Right lobe of liver (tissue), 6 donors: ENCODE measurements at regions not wholly inside any gene's neighbourhood (a gene's known extent, or its start where the extent isn't known, plus 50 kb on each side); places are given as distances from the start of the nearest gene placed in this dataset.

Experiments used
- ATAC-seq, 4 donors: fragments of 200-7000 bp; cut with Tn5 transposase; one replicate each; pipeline ENCODE4 v1.9.1; 2020; ENCODE audit warnings: mild to moderate bottlenecking in 4 of 4, moderate library complexity in 4 of 4
- DNase-seq, 3 donors: peaks; one replicate each; pipeline ENCODE4 v3.0.0-alpha.2; 2020
- H3K27ac ChIP-seq, 3 donors: fragments of 200-600 bp; one replicate each; pipeline ENCODE4 v1.8.0; 2022
- H3K27me3 ChIP-seq, 2 donors: fragments of 200-600 bp; one replicate each; pipeline ENCODE4 v1.8.0; 2022
- H3K36me3 ChIP-seq, 4 donors: fragments of 200-600 bp; sonication (generic) in 1 of 4; one replicate each; pipeline versions ENCODE4 v1.5.1 to v1.8.0; 2017 to 2022; ENCODE audit warnings: control low read depth in 1 of 4
- H3K4me1 ChIP-seq, 4 donors: fragments of 200-600 bp; sonication (generic) in 1 of 4; one replicate each; pipeline versions ENCODE4 v1.5.1 to v1.8.0; 2017 to 2022; ENCODE audit warnings: control low read depth in 1 of 4
- H3K4me3 ChIP-seq, 3 donors: fragments of 200-600 bp; one replicate each; pipeline ENCODE4 v1.8.0; 2022
- H3K9me3 ChIP-seq, 4 donors: fragments of 200-600 bp; sonication (generic) in 1 of 4; one replicate each; pipeline versions ENCODE4 v1.5.1 to v1.8.0; 2017 to 2022; ENCODE audit warnings: control low read depth in 1 of 4
- CTCF ChIP-seq, 4 donors: fragments of 200-600 bp in 3 of 4; fragments of 450-650 bp in 1 of 4; IDR thresholded peaks; one replicate each; pipeline versions ENCODE4 v1.5.1 to v1.8.0; 2016 to 2022; ENCODE audit warnings: antibody characterized with exemption in 4 of 4, mild to moderate bottlenecking in 2 of 4
- POLR2A ChIP-seq: fragments of 450-650 bp; IDR thresholded peaks from one replicate; pipeline ENCODE4 v1.6.1; 2017; ENCODE audit warnings: antibody characterized with exemption, mild to moderate bottlenecking
- WGBS: methylation state at CpG from one replicate; pipeline ENCODE4 v1.1.6; 2018; ENCODE audit warnings: low coverage, low lambda C conversion rate; ENCODE audit not compliant: insufficient coverage; ENCODE audit errors: missing lambda C conversion rate; 5-methylcytosine and 5-hydroxymethylcytosine counted together
- intact Hi-C, 2 donors: fragments of 100-400 bp; cut with DNase I; formaldehyde crosslinking; loops; one replicate each; pipeline versions ENCODE4 v1.11.2 to v1.14.1; 2022
- donor health status: DM: no; HTN: yes; CAD: no.
- donor health status: DM: no; HTN: no; CAD: no.
- donor health status: DM: no; HTN: no; CAD: no.
- donor health status: DM: no; HTN: yes; CAD: no.
- donor health status: DM: no; HTN: yes; CAD: no.

GRCh38 chr20:11714886-11715285, 202.8 kb upstream of the BTBD3 start:
- no peaks in the 10 kb centered on the region for H3K4me1 ChIP-seq
- no peak overlapping the region for H3K27ac ChIP-seq
- DNase-seq (no peak), ATAC-seq (no peak)
- no peaks in the 10 kb centered on the region for H3K27me3 ChIP-seq
- no peak overlapping the region for H3K4me3 ChIP-seq
- 29% methylated on average over 2 of the region's 2 CpGs for WGBS
- no peaks in the 10 kb centered on the region for H3K36me3 ChIP-seq
- intact Hi-C loops: no loop called here
- TF ChIP-seq POLR2A (no peak), CTCF (IDR thresholded peaks at IDR 0.05) (no peak)
- H3K9me3 ChIP-seq: no peaks in the 10 kb centered on the region

GRCh38 chr20:11716239-11716944, 201.3 kb upstream of the BTBD3 start:
- no peak overlapping the region for H3K4me3 ChIP-seq
- TF ChIP-seq CTCF (IDR thresholded peaks at IDR 0.05): no peak
- no peak for TF ChIP-seq POLR2A
- intact Hi-C loops: no loop called here
- no peaks in the 10 kb centered on the region for H3K9me3 ChIP-seq
- H3K4me1 ChIP-seq: no peaks in the 10 kb centered on the region
- ATAC-seq: no peak
- no peak overlapping the region for H3K27ac ChIP-seq
- H3K36me3 ChIP-seq: no peaks in the 10 kb centered on the region
- 53% methylated on average over 4 of the region's 4 CpGs for WGBS
- no peaks in the 10 kb centered on the region for H3K27me3 ChIP-seq
- DNase-seq: no peak

GRCh38 chr20:11716945-11717248, 200.8 kb upstream of the BTBD3 start:
- no peak overlapping the region for H3K4me3 ChIP-seq
- H3K27me3 ChIP-seq: no peaks in the 10 kb centered on the region
- intact Hi-C loops: no loop called here
- H3K27ac ChIP-seq: no peak overlapping the region
- no peaks in the 10 kb centered on the region for H3K36me3 ChIP-seq
- TF ChIP-seq POLR2A (no peak), CTCF (IDR thresholded peaks at IDR 0.05) (no peak)
- DNase-seq: no peak
- H3K4me1 ChIP-seq: no peaks in the 10 kb centered on the region
- ATAC-seq: no peak
- 70% methylated on average over 1 of the region's 1 CpG for WGBS
- H3K9me3 ChIP-seq: no peaks in the 10 kb centered on the region

GRCh38 chr20:11717562-11717961, 200.1 kb upstream of the BTBD3 start:
- ATAC-seq (peak in 2 of 4 donors; percentile 39 to 58), DNase-seq (no peak)
- no peaks in the 10 kb centered on the region for H3K27me3 ChIP-seq
- 36% methylated on average over 3 of the region's 3 CpGs for WGBS
- H3K4me1 ChIP-seq: no peaks in the 10 kb centered on the region
- no peak overlapping the region for H3K4me3 ChIP-seq
- no peak for TF ChIP-seq CTCF (IDR thresholded peaks at IDR 0.05)
- TF ChIP-seq POLR2A: no peak
- no peak overlapping the region for H3K27ac ChIP-seq
- intact Hi-C loops: no loop called here
- no peaks in the 10 kb centered on the region for H3K36me3 ChIP-seq
- H3K9me3 ChIP-seq: no peaks in the 10 kb centered on the region
